Keratinocyte (primary cell): ENCODE measurements at regions not wholly inside any gene's neighbourhood (a gene's known extent, or its start where the extent isn't known, plus 50 kb on each side); places are given as distances from the start of the nearest gene placed in this dataset.

Experiments
- CTCF ChIP-seq, 3 experiments: IDR thresholded peaks in 1 of 3; conservative IDR thresholded peaks in 1 of 3; optimal IDR thresholded peaks in 1 of 3; 2 replicates in 2 of 3; 3 replicates in 1 of 3; pipeline versions ENCODE3 to v1.5.1; 2011; ENCODE audit warnings: low read length in 3 of 3, mild to moderate bottlenecking in 3 of 3, moderate library complexity in 2 of 3, control low read depth in 1 of 3, inconsistent platforms in 1 of 3; ENCODE audit not compliant: insufficient read depth in 2 of 3; ENCODE audit errors: extremely low read depth in 1 of 3
- EZH2 ChIP-seq: IDR thresholded peaks from one replicate; pipeline ENCODE4 v1.6.1; 2012; ENCODE audit warnings: inconsistent platforms, mild to moderate bottlenecking, low read length, moderate library complexity

- TF ChIP-seq EZH2, result no peak
- TF ChIP-seq CTCF (optimal IDR thresholded peaks at IDR 0.05 in 1 of 3, IDR thresholded peaks at IDR 0.05 in 1 of 3, conservative IDR thresholded peaks at IDR 0.05 in 1 of 3; ENCODE audit: extremely low read depth in 1 of 3, insufficient read depth in 2 of 3, low read length in 3 of 3), result no peak
Measured at GRCh38 chr6:134772671-134773360, 177.1 kb downstream of the ALDH8A1 start.
